ENCODE measurements at regions not wholly inside any gene's neighbourhood (a gene's known extent, or its start where the extent isn't known, plus 50 kb on each side); places are given as distances from the start of the nearest gene placed in this dataset.

- no peak overlapping the region for H3K4me3 ChIP-seq (ENCODE audit: low read length)
- no peaks in the 10 kb centered on the region for H4K20me1 ChIP-seq (ENCODE audit: insufficient read depth, low read length)
- H3K27me3 ChIP-seq (replicated peaks; ENCODE audit: insufficient read depth, low read length): no peaks in the 10 kb centered on the region
- H3K4me1 ChIP-seq (ENCODE audit: low read length): no peaks in the 10 kb centered on the region
- no peaks in the 10 kb centered on the region for H3F3A ChIP-seq (ENCODE audit: insufficient read depth, low read length)
- H3K9ac ChIP-seq (ENCODE audit: low read length): no peak overlapping the region
- H3K4me2 ChIP-seq (ENCODE audit: low read depth, low read length): no peak overlapping the region
- no peak for TF ChIP-seq EZH2phosphoT487 (IDR thresholded peaks at IDR 0.05; ENCODE audit: low read length)
- TF ChIP-seq CTCF (IDR thresholded peaks at IDR 0.05; ENCODE audit: low read length): no peak
- TF ChIP-seq EZH2 (optimal IDR thresholded peaks at IDR 0.05; ENCODE audit: low read depth, low read length): no peak
- no peak overlapping the region for H3K27ac ChIP-seq (ENCODE audit: low read length)
- no peak overlapping the region for H2AFZ ChIP-seq (ENCODE audit: low read length)
- DNase-seq: no peak
- H3K79me2 ChIP-seq (ENCODE audit: low read length): no peaks in the 10 kb centered on the region
- no peaks in the 10 kb centered on the region for H3K36me3 ChIP-seq (replicated peaks; ENCODE audit: insufficient read depth, low read length)
- H3K9me3 ChIP-seq (replicated peaks; ENCODE audit: insufficient read depth, low read length): no peaks in the 10 kb centered on the region
- no peaks in the 10 kb centered on the region for H3K9me2 ChIP-seq (replicated peaks; ENCODE audit: insufficient read depth, low read length)
These were observed 601.0 kb downstream of the TUSC7 start for GRCh38 chr3:117310536-117310935.

DNA sequence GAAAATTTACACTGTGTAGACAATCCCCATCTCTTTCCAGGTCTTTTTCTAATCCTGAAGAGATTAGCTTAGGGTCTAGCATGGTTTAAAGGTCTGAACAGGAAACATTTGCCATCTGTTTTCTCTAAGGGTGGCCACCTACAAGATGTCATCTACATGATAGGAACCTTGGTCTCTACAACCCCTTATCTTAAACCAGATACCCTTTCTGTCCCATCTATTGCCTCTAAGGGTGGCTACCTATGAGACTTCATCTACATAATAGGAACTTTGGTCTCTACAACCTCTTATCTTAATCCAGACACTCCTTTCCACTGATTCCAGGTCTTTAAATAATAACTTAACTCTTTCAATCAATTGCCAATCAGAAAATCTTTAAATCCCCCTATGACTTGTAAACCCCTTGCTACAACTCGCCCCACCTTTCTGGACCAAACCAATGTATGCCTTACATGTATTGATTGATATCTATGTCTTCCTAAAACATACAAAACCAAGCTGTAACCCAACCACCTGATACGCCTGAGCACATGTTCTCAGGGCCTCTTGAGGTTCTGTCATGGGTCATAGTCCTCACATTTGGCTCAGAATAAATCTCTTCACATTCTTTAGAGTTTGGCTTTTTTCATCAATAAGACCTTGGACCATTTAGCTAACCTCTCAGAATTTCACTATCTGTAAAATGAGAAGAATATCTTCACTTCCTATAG, 605.0 kb downstream of the TUSC7 start:
- Histone ChIP-seq H3K9ac (ENCODE audit: low read length) (no peak overlapping the region), H3K79me2 (ENCODE audit: low read length) (no peaks in the 10 kb centered on the region), H3K36me3 (replicated peaks; ENCODE audit: insufficient read depth, low read length) (no peaks in the 10 kb centered on the region), H3K4me1 (ENCODE audit: low read length) (no peaks in the 10 kb centered on the region), H3K27me3 (replicated peaks; ENCODE audit: insufficient read depth, low read length) (no peaks in the 10 kb centered on the region), H3K9me2 (replicated peaks; ENCODE audit: insufficient read depth, low read length) (no peaks in the 10 kb centered on the region), H3K27ac (ENCODE audit: low read length) (no peak overlapping the region), H3K4me3 (ENCODE audit: low read length) (no peak overlapping the region), H3K4me2 (ENCODE audit: low read depth, low read length) (no peak overlapping the region), H4K20me1 (ENCODE audit: insufficient read depth, low read length) (no peaks in the 10 kb centered on the region), H2AFZ (ENCODE audit: low read length) (no peak overlapping the region), H3F3A (ENCODE audit: insufficient read depth, low read length) (no peaks in the 10 kb centered on the region), H3K9me3 (replicated peaks; ENCODE audit: insufficient read depth, low read length) (no peaks in the 10 kb centered on the region)
- DNase-seq: no peak
- TF ChIP-seq EZH2phosphoT487 (IDR thresholded peaks at IDR 0.05; ENCODE audit: low read length): no peak
- TF ChIP-seq CTCF (IDR thresholded peaks at IDR 0.05; ENCODE audit: low read length): no peak
- TF ChIP-seq EZH2 (optimal IDR thresholded peaks at IDR 0.05; ENCODE audit: low read depth, low read length): no peak

GRCh38 chr3:117322866-117323265, 613.3 kb downstream of the TUSC7 start:
- Histone ChIP-seq H3K9ac (ENCODE audit: low read length) (no peak overlapping the region), H3K79me2 (ENCODE audit: low read length) (no peaks in the 10 kb centered on the region), H3K4me3 (ENCODE audit: low read length) (no peak overlapping the region), H3K27me3 (replicated peaks; ENCODE audit: insufficient read depth, low read length) (no peaks in the 10 kb centered on the region), H3K4me1 (ENCODE audit: low read length) (no peaks in the 10 kb centered on the region), H3F3A (ENCODE audit: insufficient read depth, low read length) (no peaks in the 10 kb centered on the region), H3K4me2 (ENCODE audit: low read depth, low read length) (no peak overlapping the region), H3K27ac (ENCODE audit: low read length) (no peak overlapping the region), H4K20me1 (ENCODE audit: insufficient read depth, low read length) (no peaks in the 10 kb centered on the region), H3K36me3 (replicated peaks; ENCODE audit: insufficient read depth, low read length) (no peaks in the 10 kb centered on the region), H3K9me3 (replicated peaks; ENCODE audit: insufficient read depth, low read length) (no peaks in the 10 kb centered on the region), H3K9me2 (replicated peaks; ENCODE audit: insufficient read depth, low read length) (no peaks in the 10 kb centered on the region), H2AFZ (ENCODE audit: low read length) (no peak overlapping the region)
- TF ChIP-seq EZH2 (optimal IDR thresholded peaks at IDR 0.05; ENCODE audit: low read depth, low read length): no peak
- TF ChIP-seq EZH2phosphoT487 (IDR thresholded peaks at IDR 0.05; ENCODE audit: low read length): no peak
- no peak for TF ChIP-seq CTCF (IDR thresholded peaks at IDR 0.05; ENCODE audit: low read length)
- peak; percentile 23 for DNase-seq

Data from MM.1S (cell line).